ENCODE measurements at regions not wholly inside any gene's neighbourhood (a gene's known extent, or its start where the extent isn't known, plus 50 kb on each side); places are given as distances from the start of the nearest gene placed in this dataset.

DNA sequence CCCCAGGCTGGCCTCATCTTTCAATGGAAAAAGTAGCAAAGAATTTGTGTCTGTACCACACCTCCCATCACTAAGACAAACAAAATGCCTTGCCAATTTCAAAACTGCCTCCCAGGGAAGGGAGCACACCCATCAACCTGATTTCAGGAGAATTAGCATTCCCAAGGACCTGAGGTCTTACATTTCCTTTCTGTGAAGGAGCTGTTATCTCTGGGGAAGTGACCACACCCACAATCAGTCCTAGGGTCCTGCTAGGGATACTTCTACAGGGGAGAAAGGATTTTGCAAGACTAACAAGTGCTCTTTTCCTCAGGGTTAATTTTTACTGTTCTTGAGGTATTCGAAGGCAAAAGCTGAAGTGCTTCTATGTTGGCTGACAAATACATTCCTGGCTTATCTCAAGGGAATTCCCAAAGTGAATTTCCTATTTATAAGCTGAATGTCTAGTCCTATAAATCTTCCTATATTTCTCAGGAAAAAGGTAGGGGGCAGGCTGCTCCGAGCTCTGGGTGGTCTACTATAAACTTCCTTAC is 97.4 kb upstream of the ITGA1 start:
- no peak for DNase-seq (ENCODE audit: low read depth)
- H3K4me3 ChIP-seq (ENCODE audit: low read depth, low read length) = no peak overlapping the region
- TF ChIP-seq CTCF (conservative IDR thresholded peaks at IDR 0.05; ENCODE audit: low read depth, low read length) = no peak

GRCh38 chr5:52692039-52692438 is 95.7 kb upstream of the ITGA1 start:
- no peak for TF ChIP-seq CTCF (conservative IDR thresholded peaks at IDR 0.05; ENCODE audit: low read depth, low read length)
- H3K4me3 ChIP-seq (ENCODE audit: low read depth, low read length) = no peak overlapping the region
- no peak for DNase-seq (ENCODE audit: low read depth)

DNA sequence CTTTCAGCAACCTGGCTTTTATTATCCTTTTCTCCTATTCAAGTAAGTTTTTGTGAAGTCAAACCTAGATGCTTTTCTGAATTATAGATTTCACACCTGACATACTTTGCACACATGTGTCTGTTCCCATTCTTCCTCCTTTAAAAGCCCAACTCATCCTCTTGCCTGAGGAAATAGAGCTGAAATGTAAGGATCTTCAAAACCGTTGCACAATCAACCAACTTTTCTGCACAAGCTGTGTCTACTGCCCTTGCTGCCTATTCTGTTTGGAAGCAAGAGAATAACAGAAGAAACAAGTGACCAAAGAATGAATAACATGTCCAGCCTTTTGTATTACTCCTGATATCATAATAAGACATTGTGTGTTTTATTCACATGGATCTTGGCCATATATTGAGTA is 95.1 kb upstream of the ITGA1 start:
- no peak overlapping the region for H3K4me3 ChIP-seq (ENCODE audit: low read depth, low read length)
- TF ChIP-seq CTCF (conservative IDR thresholded peaks at IDR 0.05; ENCODE audit: low read depth, low read length) = no peak
- no peak for DNase-seq (ENCODE audit: low read depth)

- no peak overlapping the region for H3K4me3 ChIP-seq (ENCODE audit: low read depth, low read length)
- TF ChIP-seq CTCF (conservative IDR thresholded peaks at IDR 0.05; ENCODE audit: low read depth, low read length) = peak; percentile 82
- DNase-seq (ENCODE audit: low read depth) = no peak
These were observed 94.4 kb upstream of the ITGA1 start for GRCh38 chr5:52693280-52693679.

- no peak for DNase-seq (ENCODE audit: low read depth)
- H3K4me3 ChIP-seq (ENCODE audit: low read depth, low read length) = no peak overlapping the region
- TF ChIP-seq CTCF (conservative IDR thresholded peaks at IDR 0.05; ENCODE audit: low read depth, low read length) = no peak
These were observed 93.9 kb upstream of the ITGA1 start for GRCh38 chr5:52693836-52694235.

- no peak for TF ChIP-seq CTCF (conservative IDR thresholded peaks at IDR 0.05; ENCODE audit: low read depth, low read length)
- no peak overlapping the region for H3K4me3 ChIP-seq (ENCODE audit: low read depth, low read length)
- no peak for DNase-seq (ENCODE audit: low read depth)
These were observed 93.1 kb upstream of the ITGA1 start for GRCh38 chr5:52694648-52695047.

DNA sequence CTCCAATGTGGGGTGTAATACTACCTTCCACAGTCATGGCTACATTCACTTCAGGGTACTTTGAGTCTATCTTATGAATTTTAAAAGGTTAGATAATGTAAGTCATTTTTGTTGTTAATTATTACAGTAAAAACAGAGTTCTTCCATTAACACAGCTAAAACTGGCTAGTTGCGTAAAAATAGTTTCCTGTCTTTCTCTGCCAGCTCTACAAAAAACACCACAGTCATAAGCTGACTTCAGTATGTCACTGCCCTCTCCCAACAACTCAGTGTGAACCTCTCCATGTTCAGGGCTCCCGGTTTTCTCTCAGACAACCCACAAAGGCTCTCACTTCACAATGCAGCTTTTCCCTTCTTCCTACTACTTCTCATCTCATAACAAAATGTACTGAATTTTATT is 84.8 kb upstream of the ITGA1 start:
- TF ChIP-seq CTCF (conservative IDR thresholded peaks at IDR 0.05; ENCODE audit: low read depth, low read length) = no peak
- H3K4me3 ChIP-seq (ENCODE audit: low read depth, low read length) = no peak overlapping the region
- DNase-seq (ENCODE audit: low read depth) = no peak
